ENCODE measurements at regions not wholly inside any gene's neighbourhood (a gene's known extent, or its start where the extent isn't known, plus 50 kb on each side); places are given as distances from the start of the nearest gene placed in this dataset.
A peak's percentile ranks its signal among the peaks of the same experiment; 100 is the strongest.
"Not testable (repeated sequence)": the region's sequence is repeated elsewhere in the genome, so short reads cannot be mapped to it uniquely, and the experiment has no call there.

DNA sequence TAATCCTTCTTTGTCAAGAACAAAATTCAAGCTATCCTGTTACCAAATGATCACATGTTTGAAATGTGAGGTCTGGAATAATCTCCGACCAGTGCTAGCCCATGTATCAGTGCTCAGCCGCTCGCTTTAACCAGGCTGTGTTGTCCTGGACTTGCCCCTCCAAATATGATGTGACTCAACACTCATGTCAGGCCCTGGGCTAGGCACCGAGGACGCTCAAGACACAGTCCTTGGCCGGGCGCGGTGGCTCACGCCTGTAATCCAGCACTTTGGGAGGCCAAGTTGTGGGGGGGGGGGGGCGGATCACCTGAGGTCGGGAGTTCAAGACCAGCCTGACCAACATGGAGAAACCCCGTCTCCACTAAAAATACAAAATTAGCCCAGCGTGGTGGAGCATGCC, 54.1 kb upstream of the WNT7B start:
- TF ChIP-seq, protein P1, sequence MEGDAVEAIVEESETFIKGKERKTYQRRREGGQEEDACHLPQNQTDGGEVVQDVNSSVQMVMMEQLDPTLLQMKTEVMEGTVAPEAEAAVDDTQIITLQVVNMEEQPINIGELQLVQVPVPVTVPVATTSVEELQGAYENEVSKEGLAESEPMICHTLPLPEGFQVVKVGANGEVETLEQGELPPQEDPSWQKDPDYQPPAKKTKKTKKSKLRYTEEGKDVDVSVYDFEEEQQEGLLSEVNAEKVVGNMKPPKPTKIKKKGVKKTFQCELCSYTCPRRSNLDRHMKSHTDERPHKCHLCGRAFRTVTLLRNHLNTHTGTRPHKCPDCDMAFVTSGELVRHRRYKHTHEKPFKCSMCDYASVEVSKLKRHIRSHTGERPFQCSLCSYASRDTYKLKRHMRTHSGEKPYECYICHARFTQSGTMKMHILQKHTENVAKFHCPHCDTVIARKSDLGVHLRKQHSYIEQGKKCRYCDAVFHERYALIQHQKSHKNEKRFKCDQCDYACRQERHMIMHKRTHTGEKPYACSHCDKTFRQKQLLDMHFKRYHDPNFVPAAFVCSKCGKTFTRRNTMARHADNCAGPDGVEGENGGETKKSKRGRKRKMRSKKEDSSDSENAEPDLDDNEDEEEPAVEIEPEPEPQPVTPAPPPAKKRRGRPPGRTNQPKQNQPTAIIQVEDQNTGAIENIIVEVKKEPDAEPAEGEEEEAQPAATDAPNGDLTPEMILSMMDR (IDR thresholded peaks at IDR 0.05; ENCODE audit: extremely low read depth, missing control alignments) = no peak
- no peak for DNase-seq (ENCODE audit: low spot score)

DNA sequence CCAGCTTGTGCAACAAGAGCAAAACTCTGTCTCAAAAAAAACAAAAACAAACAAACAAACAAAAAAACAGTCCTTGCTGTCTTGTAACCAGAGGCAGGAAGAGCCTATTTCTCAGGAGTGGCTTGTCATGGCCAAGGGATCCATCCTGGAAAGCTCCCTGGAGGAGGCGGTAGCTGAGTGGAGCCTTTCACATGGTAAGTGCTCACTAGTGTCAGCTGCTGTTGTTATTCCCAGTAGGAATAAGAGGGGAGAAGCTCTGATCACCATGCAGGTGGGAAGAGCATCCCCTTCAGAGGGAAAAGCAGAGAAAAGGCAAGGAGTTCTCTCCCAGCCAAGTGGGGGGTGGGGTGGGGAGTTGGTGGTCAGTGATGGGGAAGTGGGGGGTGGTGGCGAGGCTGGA, 54.6 kb upstream of the WNT7B start:
- no peak for DNase-seq (ENCODE audit: low spot score)
- TF ChIP-seq, protein P1 (IDR thresholded peaks at IDR 0.05; ENCODE audit: extremely low read depth, missing control alignments) = no peak

DNA sequence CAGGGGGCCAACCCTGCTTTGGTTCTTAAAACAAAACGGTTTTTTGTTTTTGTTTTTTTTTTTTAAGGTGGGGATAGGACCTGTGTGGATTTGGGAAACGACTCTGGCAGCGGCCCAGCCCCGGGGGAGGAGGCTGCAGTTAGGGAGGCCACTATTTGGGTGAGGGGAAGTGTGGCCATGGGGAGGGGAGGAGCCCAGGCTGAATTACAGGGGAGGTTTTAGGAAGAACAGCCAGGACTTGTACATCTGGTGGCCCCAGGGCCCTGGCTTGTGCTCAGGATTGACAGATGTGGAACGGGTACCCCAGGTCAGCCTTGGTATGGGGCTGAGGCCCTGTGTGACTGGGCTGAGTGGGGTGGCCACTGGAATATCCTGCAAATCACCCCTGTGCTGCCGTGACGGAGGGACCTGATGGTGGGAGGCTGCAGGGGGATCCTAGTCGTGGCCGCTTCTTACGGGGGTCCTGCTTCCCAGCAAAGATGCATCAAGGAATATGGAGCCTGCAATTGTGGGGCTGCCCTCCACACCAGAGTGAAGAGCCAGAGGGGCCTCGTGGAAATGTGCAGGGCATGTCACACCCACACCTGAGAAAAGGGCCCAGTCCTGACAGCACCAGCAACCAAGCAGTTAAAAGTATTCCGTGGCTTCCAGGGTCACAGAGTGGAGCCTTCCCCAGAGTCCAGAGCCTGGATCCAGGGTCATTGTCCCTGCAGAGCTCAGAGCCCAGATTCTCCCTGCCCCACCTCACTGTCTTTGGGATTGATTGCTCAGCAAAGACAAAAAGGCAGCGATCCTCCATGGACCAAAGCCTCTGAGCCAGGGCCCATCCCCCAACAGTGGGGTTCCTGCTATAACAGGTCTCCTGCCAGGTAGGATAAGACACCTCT, 55.2 kb upstream of the WNT7B start:
- TF ChIP-seq, protein P1 (IDR thresholded peaks at IDR 0.05; ENCODE audit: extremely low read depth, missing control alignments) = no peak

DNA sequence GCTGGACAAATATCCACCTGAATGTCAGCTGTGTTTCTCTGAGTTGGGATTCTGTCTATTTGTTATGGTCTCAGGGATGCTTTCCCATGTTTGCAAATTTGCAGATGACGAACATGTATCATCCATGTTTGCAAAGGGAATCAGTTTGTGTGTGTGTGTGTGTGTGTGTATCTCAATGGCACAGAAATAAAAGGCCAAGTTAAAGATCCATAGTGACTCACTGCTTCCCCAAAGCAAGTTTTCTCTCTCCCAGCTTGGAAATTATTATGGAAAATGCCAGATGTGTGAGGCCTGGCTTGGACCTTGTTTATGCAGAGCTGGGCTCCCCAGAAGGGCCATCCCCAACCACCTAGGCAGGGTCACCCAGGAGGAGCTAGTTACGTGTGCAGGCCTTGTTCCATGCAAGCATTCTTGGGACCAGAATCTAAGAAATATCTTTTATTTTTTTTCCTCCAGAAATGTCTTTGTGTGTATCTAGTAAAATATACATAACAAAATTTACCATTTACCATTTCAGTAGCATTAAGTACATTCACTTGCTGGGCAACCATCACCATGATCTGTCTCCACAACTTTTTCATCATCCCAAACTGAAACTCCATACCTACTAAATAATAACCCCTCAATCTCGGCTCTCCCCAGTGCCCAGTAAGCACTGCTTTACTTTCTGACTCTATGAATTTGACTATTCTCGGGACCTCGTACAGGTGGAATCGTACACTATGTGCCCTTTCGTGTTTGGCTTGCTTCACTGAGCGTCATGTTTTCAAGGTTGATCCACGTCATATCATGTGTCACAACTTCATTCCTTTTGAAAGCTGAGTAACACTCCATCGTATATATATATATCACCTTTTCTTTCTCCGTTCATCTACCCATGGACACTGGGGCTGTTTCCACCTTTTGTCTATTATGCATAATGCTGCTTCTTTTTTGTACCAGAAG, 56.6 kb upstream of the WNT7B start:
- TF ChIP-seq, protein P1 (IDR thresholded peaks at IDR 0.05; ENCODE audit: extremely low read depth, missing control alignments) = no peak
- DNase-seq (ENCODE audit: low spot score) = no peak

More for the DNA sequence above, 55.2 kb upstream of the WNT7B start:
- no peak for DNase-seq (ENCODE audit: low spot score)

DNA sequence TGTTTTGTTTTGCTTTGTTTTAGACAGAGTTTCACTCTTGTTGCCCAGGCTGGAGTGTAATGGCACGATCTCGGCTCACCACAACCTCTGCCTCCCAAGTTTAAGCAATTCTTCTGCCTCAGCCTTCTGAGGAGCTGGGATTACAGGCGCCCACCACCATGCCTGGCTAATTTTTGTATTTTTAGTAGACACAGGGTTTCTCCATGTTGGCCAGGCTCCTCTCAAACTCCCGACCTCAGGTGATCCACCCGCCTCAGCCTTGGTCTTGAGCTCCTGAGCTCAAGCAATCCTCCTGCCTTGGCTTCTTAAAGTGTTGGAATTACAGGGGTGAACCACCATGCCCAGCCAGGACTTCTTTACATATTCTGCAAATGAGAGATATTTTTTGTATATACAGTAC, 57.5 kb upstream of the WNT7B start:
- not testable (repeated sequence) for DNase-seq (ENCODE audit: low spot score)

DNA sequence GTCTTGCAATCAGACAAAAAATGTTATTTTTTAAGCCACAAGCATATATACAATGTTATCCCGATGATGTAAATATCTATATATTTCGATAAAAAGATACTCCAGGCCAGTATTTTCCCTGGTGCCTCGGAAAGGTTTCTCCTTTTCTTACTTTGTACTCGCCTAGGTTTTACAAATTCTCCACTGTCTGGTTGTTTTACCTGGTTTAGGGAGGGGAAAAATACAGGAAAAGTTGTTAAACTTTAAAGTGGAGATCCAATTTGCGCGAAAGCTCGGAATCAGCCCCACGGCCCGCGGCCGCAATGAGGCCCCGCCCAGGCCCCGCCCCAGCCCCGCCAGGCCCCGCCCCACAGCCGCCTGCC, 58.4 kb upstream of the WNT7B start:
- no peak for DNase-seq (ENCODE audit: low spot score)

DNA sequence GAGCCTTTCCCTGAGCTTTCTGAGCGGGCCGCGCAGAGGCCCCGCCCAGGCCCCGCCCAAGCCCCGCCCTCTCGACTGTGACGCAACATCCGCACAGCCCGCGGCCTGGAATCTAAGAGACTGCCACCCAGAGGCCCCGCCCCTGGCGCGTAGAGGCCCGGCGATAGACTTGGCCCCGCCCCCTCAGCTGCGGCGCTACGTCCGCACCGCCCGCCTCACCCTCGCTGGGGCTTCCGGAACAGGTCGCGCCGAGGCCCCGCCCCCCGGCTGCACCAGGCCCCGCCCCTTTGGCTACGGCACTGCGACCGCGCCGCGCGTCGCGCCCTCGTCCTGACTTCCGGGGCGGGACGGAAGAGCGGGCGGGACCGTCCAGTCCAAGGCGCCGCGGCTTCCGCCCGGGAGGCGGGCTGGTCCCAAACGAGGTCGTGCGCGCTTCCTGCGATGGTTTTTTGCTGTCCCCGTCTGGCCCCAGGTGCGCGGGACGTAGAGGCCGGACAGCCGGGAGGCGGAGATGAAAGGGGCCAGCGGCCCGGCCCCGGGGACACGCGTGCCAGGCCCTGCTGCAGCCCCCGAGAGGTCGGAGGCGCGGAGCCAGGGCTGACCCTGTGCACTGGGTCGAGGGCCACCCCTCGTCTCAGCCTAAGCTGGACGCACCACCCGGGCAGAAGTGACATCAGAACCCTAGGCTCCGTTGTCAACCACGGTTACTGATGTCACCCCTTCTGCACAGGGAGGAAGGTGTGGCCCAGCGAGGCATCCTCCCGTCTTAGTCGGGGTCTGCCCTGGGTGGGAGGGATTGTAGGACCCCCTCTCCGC, 59.0 kb upstream of the WNT7B start:
- DNase-seq (ENCODE audit: low spot score) = peak; percentile 100
- TF ChIP-seq, protein P1 (IDR thresholded peaks at IDR 0.05; ENCODE audit: extremely low read depth, missing control alignments) = no peak

More for the DNA sequence above, 58.4 kb upstream of the WNT7B start:
- TF ChIP-seq, protein P1 (IDR thresholded peaks at IDR 0.05; ENCODE audit: extremely low read depth, missing control alignments) = no peak

Measured in GM20000 (cell line).